GM19452 (cell line): ENCODE measurements at regions not wholly inside any gene's neighbourhood (a gene's known extent, or its start where the extent isn't known, plus 50 kb on each side); places are given as distances from the start of the nearest gene placed in this dataset.

ENCODE experiments used
- ATAC-seq: cut with Tn5 transposase; IDR thresholded peaks from one replicate; pipeline ENCODE4 v1.9.1; 2021; ENCODE audit not compliant: unreplicated experiment

DNA sequence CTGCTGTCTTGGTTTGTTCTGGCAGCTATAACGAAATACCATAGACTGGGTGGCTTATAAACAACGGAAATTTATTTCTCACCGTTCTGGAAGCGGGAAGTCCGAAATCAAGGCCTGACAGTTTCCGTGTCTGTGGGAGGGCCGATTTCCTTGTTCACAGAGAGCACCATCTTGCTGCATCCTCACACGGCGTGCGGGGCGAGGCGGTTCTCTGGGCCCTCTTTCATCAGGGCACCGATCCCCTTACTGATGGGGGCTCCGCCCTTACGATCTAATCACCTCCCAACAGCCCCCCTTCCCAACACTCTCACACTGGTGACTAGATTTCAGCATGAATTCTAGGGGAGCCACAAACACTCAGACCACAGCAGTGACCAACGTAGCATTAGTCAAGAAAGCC, 578.3 kb upstream of the FAT1 start:
- no peak for ATAC-seq

GRCh38 chr4:187302457-187303150, 578.9 kb upstream of the FAT1 start:
- ATAC-seq, result no peak

- ATAC-seq, result no peak
Observed at GRCh38 chr4:187304133-187304532, 580.5 kb upstream of the FAT1 start.

DNA sequence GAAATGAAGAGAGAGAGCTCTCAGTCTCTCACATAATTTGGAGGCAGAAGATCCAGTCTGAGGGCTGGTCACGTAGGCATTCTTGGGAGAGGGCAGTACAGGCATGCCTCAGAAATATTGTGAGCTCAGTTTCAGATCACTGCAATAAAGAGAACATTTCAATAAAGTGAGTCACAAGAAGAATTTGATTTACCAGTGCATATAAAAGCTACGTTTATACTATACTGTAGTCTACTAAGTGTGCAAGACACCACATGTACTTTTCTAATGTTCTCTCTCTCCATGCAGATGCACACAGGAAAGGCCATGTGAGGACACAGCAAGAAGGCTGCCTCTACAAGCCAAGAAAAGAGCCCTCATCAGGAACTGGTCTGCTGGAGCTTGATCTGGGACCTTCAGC, 583.5 kb upstream of the FAT1 start:
- ATAC-seq, result no peak

- no peak for ATAC-seq
Observed at GRCh38 chr4:187309456-187309855, 585.8 kb upstream of the FAT1 start.

DNA sequence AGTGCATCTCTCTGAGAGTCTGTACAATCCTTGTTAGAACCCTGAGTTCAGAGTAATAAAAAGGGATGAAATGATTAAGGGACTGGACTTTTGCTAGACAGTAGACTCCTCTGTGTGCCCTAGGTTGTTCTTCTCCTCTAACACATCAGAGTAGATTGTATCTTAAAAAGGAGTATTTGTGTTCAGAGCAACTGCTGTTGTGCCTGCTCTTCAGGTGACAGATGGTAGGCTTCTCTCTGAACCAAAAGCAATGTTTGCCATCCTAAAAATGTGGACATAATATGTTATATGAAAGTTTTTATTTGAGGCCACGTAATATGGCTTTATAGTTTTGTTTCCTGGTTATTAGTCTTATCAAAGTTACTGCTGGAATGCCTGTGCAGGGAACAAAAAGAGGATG, 588.6 kb upstream of the FAT1 start:
- ATAC-seq, result no peak

DNA sequence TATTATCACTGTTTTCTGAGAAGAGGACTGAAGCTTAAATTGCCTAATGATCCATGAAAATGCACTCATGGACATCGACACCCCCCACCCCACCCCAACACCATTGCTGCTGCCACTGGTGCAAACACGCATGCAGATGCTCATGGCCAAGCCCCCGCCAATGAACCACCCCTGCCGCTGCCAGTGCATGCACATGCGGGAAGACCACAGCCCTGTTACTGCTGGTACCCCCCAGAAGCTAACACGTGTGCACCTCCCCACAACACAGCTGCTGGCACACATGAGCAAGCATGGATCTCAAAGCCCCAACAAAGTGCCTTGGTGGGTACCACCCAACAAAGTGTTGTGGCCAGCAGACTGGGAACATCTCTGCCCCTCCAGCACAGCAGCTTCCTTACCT, 594.1 kb upstream of the FAT1 start:
- no peak for ATAC-seq

DNA sequence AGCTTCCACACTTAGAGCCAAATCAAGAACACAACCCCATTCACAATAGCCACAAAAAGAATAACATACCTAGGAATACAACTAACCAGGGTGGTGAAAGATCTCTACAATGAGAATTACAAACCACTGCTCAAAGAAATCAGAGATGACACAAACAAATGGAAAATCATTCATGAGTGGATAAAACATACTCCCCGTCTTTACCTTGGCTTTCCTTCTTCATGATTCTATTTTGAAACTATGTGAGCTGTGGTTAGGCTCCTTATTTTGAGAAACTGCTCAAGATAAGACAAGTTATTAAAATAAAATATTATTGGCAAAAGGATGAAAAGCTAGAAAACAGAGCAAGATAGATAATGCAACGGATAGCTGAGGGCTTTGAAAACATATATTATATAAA, 598.1 kb upstream of the FAT1 start:
- ATAC-seq, result no peak

DNA sequence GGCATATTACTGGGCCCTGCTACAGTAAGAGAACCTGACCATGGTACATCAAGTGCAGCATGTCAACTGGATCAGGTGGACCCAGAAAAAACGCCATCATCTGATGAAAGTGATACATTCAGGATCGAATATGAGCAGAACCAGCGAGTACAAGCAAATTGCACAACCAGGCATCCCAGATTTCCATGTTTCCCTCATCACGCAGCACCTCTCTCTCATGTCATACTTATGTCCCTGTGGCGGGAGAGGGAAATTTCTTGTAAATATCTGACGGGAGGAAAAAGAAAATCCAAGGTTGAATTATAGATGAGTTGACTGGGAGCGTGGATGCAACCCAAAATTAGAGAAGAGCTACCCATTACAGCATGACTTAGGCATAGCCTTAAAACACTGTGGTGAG, 608.5 kb upstream of the FAT1 start:
- ATAC-seq, result no peak

DNA sequence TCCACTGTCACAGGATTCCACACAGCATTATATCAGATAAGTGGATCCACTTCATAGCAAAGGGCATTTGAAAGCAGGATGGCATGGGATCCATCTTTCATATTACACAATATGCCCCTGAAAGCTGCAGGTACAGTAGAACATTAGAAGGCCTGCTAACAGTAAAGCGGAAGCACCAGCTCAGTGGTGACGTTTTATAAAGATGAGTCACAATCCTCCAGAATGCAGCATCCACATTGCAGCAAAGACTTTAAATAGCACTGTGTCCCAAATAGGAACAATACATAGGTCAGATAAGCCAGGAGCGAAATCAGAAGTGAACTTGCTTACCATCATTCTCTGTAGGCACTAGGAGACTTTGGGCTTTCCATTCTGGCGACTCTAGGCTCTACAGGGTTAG, 609.5 kb upstream of the FAT1 start:
- ATAC-seq, result no peak

DNA sequence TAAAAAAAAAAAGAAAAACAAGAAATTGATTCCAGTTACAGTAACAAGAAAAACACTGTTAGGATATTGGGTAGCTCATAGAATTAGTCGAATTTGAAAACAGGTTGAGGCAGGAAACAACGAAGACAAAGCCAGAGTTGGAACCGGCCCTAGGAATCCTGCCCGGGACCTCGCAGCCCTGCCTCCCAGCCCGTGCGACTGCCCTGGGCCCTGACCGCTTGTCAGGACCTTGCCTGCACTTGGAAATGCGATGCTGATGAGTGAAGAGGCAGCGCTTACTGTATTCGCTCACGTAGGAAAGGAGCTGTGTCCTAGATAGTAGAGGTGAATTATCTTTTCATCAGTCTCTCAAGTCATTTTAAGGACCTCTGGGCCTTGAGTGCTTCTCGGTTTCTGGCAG, 611.7 kb upstream of the FAT1 start:
- ATAC-seq, result no peak

- no peak for ATAC-seq
Observed at GRCh38 chr4:187354740-187355139, 631.1 kb upstream of the FAT1 start.

GRCh38 chr4:187357045-187357643, 633.5 kb upstream of the FAT1 start:
- ATAC-seq, result no peak

DNA sequence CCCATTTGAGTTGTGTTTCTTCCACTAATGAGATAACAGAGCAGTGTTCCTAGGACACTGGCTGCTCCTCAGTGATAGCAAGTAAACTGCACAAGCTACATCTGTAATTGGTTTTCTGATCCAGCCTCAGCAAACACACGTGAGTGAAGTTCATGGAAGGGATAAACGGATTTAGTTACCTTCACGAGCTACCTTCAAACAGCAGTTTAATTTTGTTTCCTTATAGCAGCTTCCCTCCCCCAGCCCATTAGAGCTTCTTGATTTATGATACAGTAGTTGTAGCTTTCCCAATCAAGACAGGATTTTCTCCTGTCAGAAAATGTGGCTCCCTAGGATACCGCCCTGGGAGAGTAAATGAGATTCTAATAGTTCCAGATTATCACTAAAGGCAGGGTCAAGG, 634.2 kb upstream of the FAT1 start:
- ATAC-seq, result no peak

- ATAC-seq, result no peak
Observed at GRCh38 chr4:187362937-187363857, 632.4 kb upstream of the ZFP42 start.

DNA sequence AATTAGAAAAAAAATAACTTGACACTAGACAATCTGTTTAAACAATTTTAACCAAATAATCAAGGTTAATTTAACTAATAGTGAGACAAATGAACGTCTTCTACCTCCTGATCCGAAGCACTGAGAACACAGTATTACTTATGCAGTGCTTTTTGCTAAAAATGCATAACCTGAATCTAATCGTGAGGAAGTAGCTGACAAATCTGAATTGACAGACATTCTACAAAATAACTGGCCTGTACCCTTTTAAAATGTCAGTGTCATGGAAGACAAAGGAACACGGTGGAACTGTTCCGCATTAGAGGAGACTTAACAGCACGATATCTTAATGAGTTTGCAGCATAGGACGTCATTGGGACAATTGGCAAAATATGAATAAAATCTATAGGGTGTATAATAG, 631.2 kb upstream of the ZFP42 start:
- ATAC-seq, result no peak

GRCh38 chr4:187364851-187365250, 630.7 kb upstream of the ZFP42 start:
- ATAC-seq, result no peak

DNA sequence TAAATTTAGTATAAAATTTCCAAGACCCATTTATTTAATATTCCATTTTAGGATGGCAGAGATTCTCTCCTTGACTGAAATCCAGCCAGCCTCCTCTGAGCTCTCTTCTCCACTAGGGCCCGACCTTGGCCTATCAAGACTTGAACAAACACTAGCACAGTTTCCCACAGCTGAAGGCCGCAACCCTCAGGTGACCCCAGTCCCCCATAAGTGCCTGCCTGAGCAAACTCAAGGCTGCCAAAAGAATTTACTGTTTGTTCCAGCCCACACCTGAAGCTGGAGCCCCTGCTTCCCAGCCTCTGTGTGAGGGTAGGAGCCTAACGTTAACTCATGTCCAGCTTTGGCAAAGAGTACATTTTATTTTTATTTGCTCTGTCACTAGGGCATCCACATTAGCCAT, 629.0 kb upstream of the ZFP42 start:
- no peak for ATAC-seq

- ATAC-seq, result no peak
Observed at GRCh38 chr4:187370918-187371317, 624.7 kb upstream of the ZFP42 start.

- no peak for ATAC-seq
Observed at GRCh38 chr4:187378441-187378840, 617.1 kb upstream of the ZFP42 start.

GRCh38 chr4:187380181-187380581, 615.4 kb upstream of the ZFP42 start:
- no peak for ATAC-seq

- no peak for ATAC-seq
Observed at GRCh38 chr4:187383181-187383580, 612.4 kb upstream of the ZFP42 start.
